GM12872 (cell line): ENCODE measurements at regions not wholly inside any gene's neighbourhood (a gene's known extent, or its start where the extent isn't known, plus 50 kb on each side); places are given as distances from the start of the nearest gene placed in this dataset.

Experiments
- TF ChIP-seq, protein P1 (sequence below): IDR thresholded peaks from 3 replicates; pipeline ENCODE4 v1.5.1; 2011; ENCODE audit warnings: low read depth, mild to moderate bottlenecking, low read length, moderate library complexity; ENCODE audit not compliant: insufficient read depth

DNA sequence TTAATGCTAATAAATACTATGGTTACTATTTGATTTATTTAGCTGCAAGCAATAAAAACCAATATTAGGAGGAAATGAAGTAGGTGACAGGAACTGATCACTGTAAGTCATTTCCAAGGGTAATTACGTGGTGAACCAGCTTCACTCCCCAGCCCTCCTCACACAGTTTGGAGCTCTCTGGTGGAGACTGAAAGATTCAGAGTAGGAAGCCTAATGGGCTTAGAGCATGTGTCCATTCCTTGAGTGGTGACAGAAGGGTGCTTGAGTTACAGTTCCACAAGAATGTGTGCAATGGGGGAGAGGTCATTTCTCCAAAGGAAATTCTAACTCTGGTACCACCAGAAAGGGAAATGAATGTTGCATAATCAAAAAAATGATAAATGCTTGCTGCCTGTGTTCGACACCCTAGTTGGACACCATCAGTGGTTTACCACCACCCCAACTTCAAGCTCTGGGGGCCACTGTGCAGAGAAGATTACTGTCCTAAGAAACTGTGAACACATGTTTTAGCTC is 285.1 kb upstream of the MMADHC start:
- TF ChIP-seq, protein P1, sequence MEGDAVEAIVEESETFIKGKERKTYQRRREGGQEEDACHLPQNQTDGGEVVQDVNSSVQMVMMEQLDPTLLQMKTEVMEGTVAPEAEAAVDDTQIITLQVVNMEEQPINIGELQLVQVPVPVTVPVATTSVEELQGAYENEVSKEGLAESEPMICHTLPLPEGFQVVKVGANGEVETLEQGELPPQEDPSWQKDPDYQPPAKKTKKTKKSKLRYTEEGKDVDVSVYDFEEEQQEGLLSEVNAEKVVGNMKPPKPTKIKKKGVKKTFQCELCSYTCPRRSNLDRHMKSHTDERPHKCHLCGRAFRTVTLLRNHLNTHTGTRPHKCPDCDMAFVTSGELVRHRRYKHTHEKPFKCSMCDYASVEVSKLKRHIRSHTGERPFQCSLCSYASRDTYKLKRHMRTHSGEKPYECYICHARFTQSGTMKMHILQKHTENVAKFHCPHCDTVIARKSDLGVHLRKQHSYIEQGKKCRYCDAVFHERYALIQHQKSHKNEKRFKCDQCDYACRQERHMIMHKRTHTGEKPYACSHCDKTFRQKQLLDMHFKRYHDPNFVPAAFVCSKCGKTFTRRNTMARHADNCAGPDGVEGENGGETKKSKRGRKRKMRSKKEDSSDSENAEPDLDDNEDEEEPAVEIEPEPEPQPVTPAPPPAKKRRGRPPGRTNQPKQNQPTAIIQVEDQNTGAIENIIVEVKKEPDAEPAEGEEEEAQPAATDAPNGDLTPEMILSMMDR = no peak

DNA sequence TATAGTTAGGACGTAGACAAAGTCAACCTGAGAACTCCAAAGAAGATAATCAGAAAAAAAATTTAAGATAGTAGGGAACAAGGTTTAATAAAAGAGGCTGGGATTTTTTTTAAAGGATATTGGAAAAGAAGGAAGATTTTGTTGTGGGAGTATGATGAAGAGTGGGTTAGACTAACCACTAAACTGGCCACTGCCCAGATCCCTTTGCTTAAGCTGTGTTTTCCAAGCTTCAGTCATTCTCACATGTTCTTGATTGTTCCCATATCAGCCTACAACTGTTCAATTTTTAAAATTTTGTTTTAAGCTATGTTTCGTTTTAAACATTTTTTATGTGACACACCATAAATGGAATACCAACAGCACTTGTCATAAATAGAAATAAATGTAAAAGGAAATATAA is 284.5 kb upstream of the MMADHC start:
- TF ChIP-seq, protein P1 = no peak

- TF ChIP-seq, protein P1 = no peak
Measured at GRCh38 chr2:149871091-149871885, 283.7 kb upstream of the MMADHC start.

DNA sequence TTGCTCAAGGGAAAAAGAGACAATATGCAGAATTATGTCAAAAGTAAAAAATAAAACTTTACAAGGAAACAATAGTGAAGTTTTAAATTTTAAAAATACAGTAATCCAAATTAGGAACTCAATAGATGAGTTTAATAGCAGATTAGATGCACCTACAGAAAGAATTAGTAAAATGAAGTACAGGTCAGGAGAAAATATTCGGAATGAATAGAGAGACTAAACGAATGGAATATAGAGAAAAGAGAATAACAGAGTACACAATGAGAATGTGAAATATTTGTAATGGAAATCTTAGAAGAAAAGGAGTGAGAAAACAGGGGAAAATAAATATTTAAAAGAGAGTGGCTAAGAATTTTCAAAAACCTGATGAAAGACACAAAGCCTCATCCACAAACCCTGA is 275.7 kb upstream of the MMADHC start:
- TF ChIP-seq, protein P1 = no peak

DNA sequence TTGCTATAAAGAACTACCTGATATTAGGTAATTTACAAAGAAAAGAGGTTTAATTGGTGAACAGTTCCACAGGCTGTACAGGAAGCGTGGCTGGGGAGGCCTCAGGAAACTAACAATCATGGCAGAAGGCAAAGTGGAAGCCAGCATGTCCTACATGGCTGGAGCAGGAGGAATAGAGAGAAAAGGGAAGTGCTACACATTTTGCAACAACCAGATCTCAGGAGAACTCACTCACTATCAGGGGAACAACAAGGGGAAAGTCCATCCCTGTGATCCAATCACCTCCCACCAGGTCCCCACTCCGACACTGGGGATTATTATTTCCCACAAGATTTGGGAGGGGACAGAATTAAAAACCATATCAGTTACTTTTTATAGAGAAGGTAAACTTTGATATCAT is 273.5 kb upstream of the MMADHC start:
- TF ChIP-seq, protein P1 = no peak

- TF ChIP-seq, protein P1 = no peak
Measured at GRCh38 chr2:149860276-149860921, 272.8 kb upstream of the MMADHC start.

GRCh38 chr2:149858901-149859634 is 271.5 kb upstream of the MMADHC start:
- TF ChIP-seq, protein P1 = no peak
